Kidney (tissue), 13 donors: ENCODE measurements at regions not wholly inside any gene's neighbourhood (a gene's known extent, or its start where the extent isn't known, plus 50 kb on each side); places are given as distances from the start of the nearest gene placed in this dataset.

ENCODE experiments used
- DNase-seq, 5 donors: peaks; one replicate each; pipeline ENCODE4 v3.0.0-alpha.2; 2013 to 2020
- FAIRE-seq: peaks from 2 replicates; lab custom pipeline; 2012; peaks lifted over from hg19 to GRCh38; lab: Jason Lieb, UNC
- H3K27ac ChIP-seq, 2 donors: one replicate each; pipeline ENCODE4 v1.7.0; 2013; ENCODE audit warnings: low read depth in 2 of 2, low read length in 2 of 2, inconsistent platforms in 1 of 2
- H3K27me3 ChIP-seq: one replicate; pipeline ENCODE4 v1.7.1; 2013; ENCODE audit warnings: low read length, inconsistent platforms; ENCODE audit not compliant: control insufficient read depth, insufficient read depth
- H3K36me3 ChIP-seq, 3 donors: one replicate each; pipeline versions ENCODE4 v1.7.0 to v1.7.1; 2013; ENCODE audit warnings: low read length in 3 of 3, control low read depth in 1 of 3, inconsistent platforms in 1 of 3; ENCODE audit not compliant: insufficient read depth in 3 of 3, control insufficient read depth in 2 of 3
- H3K4me1 ChIP-seq, 3 donors: one replicate each; pipeline versions ENCODE4 v1.7.0 to v1.7.1; 2013; ENCODE audit warnings: low read length in 3 of 3, inconsistent platforms in 1 of 3, low read depth in 1 of 3; ENCODE audit not compliant: control insufficient read depth in 2 of 3, insufficient read depth in 2 of 3
- H3K4me3 ChIP-seq, 3 donors: one replicate each; pipeline versions ENCODE4 v1.7.0 to v1.8.1; 2013; ENCODE audit warnings: low read length in 3 of 3, control low read depth in 1 of 3, inconsistent platforms in 1 of 3
- H3K9ac ChIP-seq, 3 donors: one replicate each; pipeline versions ENCODE4 v1.7.0 to v1.7.1; 2013; ENCODE audit warnings: low read length in 3 of 3, control low read depth in 1 of 3, inconsistent platforms in 1 of 3
- H3K9me3 ChIP-seq, 3 donors: one replicate each; pipeline versions ENCODE4 v1.7.0 to v1.7.1; 2013; ENCODE audit warnings: low read length in 3 of 3, control low read depth in 1 of 3, inconsistent platforms in 1 of 3; ENCODE audit not compliant: control insufficient read depth in 2 of 3, insufficient read depth in 1 of 3
- intact Hi-C: fragments of 100-400 bp; cut with DNase I; formaldehyde crosslinking; loops from one replicate; pipeline ENCODE4 v1.11.1; 2022
- TF ChIP-seq, protein P1 (sequence below): IDR thresholded peaks from 3 replicates; pipeline ENCODE4 v1.5.1; 2012; ENCODE audit warnings: mild to moderate bottlenecking, moderate library complexity, borderline replicate concordance; ENCODE audit not compliant: insufficient read depth; ENCODE audit errors: extremely low read depth
- donor health status: control.
- donor health status: control.
- donor health status: control.
- donor health status: control.
- donor health status: control.
- donor health status: DM: yes; HTN: yes; CAD: no.
- donor health status: Normal renal cell carcinoma (clear cell type).

DNA sequence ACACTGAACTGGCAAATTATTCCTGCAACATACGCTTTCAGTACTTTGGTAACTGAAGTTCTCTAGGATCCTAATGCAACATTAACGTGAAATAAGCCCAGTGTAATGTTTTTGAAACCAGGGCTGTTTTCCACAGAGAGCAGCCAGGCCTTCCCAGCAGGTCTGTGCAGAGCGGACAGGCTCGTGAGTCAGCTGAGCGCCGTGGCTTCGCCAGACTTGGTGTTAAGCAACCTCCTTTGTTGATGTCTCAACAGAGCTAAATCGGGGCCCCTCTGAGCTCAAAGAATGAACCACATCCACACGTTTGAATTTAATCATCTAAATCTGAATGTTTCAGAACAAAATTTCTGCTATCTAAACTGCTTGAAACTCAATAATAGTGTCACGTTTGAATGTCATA is 181.8 kb upstream of the FMN2 start:
- no peaks in the 10 kb centered on the region for H3K27me3 ChIP-seq
- H3K4me1 ChIP-seq: no peaks in the 10 kb centered on the region
- TF ChIP-seq, protein P1, sequence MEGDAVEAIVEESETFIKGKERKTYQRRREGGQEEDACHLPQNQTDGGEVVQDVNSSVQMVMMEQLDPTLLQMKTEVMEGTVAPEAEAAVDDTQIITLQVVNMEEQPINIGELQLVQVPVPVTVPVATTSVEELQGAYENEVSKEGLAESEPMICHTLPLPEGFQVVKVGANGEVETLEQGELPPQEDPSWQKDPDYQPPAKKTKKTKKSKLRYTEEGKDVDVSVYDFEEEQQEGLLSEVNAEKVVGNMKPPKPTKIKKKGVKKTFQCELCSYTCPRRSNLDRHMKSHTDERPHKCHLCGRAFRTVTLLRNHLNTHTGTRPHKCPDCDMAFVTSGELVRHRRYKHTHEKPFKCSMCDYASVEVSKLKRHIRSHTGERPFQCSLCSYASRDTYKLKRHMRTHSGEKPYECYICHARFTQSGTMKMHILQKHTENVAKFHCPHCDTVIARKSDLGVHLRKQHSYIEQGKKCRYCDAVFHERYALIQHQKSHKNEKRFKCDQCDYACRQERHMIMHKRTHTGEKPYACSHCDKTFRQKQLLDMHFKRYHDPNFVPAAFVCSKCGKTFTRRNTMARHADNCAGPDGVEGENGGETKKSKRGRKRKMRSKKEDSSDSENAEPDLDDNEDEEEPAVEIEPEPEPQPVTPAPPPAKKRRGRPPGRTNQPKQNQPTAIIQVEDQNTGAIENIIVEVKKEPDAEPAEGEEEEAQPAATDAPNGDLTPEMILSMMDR: no peak
- no peaks in the 10 kb centered on the region for H3K36me3 ChIP-seq
- intact Hi-C loops: no loop called here
- no peak overlapping the region for H3K9ac ChIP-seq
- H3K4me3 ChIP-seq: no peak overlapping the region
- no peak for FAIRE-seq
- no peak overlapping the region for H3K27ac ChIP-seq
- H3K9me3 ChIP-seq: no peaks in the 10 kb centered on the region
- DNase-seq: no peak

DNA sequence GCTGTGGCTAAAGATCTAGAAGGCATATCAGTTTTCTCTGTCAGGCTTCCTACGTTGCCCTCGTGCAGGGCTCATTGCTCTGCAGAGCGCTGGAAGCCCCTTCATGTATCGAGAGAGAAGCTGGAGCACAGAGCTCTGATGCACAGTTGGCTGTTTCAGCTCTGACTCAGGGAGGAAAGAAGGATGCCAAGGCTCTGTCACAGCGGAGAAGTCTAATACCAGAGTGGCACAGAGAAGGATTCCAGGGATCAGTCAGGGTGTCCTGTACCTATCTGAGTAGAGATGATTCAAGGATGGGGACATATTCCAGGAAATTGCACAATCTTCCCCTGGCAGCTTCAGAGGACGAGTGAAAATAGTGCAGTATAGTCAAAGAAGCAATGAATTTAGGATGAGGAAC is 179.2 kb upstream of the FMN2 start:
- FAIRE-seq (no peak), DNase-seq (peak in 1 of 5 donors; percentile 27)
- Histone ChIP-seq H3K9me3 (no peaks in the 10 kb centered on the region), H3K9ac (no peak overlapping the region), H3K4me3 (no peak overlapping the region), H3K4me1 (no peaks in the 10 kb centered on the region), H3K27ac (no peak overlapping the region), H3K27me3 (no peaks in the 10 kb centered on the region), H3K36me3 (no peaks in the 10 kb centered on the region)
- intact Hi-C loops: no loop called here
- TF ChIP-seq, protein P1: no peak

- no peak overlapping the region for H3K9ac ChIP-seq
- H3K27me3 ChIP-seq: no peaks in the 10 kb centered on the region
- H3K9me3 ChIP-seq: no peaks in the 10 kb centered on the region
- H3K4me1 ChIP-seq: no peaks in the 10 kb centered on the region
- H3K4me3 ChIP-seq: no peak overlapping the region
- TF ChIP-seq, protein P1: no peak
- DNase-seq (peak in 1 of 5 donors; percentile 14), FAIRE-seq (no peak)
- intact Hi-C loops: no loop called here
- H3K27ac ChIP-seq: no peak overlapping the region
- H3K36me3 ChIP-seq: no peaks in the 10 kb centered on the region
These were observed 178.5 kb upstream of the FMN2 start for GRCh38 chr1:239913141-239913585.

GRCh38 chr1:239914751-239915231 is 176.9 kb upstream of the FMN2 start:
- H3K4me1 ChIP-seq: no peaks in the 10 kb centered on the region
- H3K36me3 ChIP-seq: no peaks in the 10 kb centered on the region
- H3K9ac ChIP-seq: no peak overlapping the region
- no peak overlapping the region for H3K4me3 ChIP-seq
- DNase-seq (no peak), FAIRE-seq (no peak)
- intact Hi-C loops: no loop called here
- TF ChIP-seq, protein P1: no peak
- H3K27ac ChIP-seq: no peak overlapping the region
- no peaks in the 10 kb centered on the region for H3K9me3 ChIP-seq
- H3K27me3 ChIP-seq: no peaks in the 10 kb centered on the region
